ENCODE measurements at regions not wholly inside any gene's neighbourhood (a gene's known extent, or its start where the extent isn't known, plus 50 kb on each side); places are given as distances from the start of the nearest gene placed in this dataset.

DNA sequence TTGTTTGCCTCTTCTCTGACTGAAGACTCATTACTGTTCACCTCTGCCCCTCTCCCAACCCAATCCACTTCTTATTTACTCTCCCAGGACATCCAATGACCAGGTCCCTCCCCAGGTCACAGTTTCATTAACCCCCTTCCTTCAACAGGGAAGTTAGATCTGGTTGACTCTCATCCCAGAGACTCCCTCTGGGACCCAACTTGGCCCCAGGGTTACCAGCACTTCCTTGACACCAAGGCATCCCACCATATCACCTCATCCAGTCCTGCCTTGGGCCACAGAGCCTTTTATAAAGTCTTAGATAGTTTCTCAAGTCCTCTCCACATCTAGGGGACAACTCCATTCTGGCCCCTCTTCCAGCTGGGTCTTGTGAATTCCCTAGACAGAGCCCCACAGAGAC, 470.6 kb upstream of the TSHZ3 start (continued):
- TF ChIP-seq, protein P1, sequence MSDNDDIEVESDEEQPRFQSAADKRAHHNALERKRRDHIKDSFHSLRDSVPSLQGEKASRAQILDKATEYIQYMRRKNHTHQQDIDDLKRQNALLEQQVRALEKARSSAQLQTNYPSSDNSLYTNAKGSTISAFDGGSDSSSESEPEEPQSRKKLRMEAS (IDR thresholded peaks at IDR 0.05), result no peak
- TF ChIP-seq RAD21 (IDR thresholded peaks at IDR 0.05) (no peak), FOXA2 (IDR thresholded peaks at IDR 0.05) (no peak), SP1 (IDR thresholded peaks at IDR 0.05) (no peak)

DNA sequence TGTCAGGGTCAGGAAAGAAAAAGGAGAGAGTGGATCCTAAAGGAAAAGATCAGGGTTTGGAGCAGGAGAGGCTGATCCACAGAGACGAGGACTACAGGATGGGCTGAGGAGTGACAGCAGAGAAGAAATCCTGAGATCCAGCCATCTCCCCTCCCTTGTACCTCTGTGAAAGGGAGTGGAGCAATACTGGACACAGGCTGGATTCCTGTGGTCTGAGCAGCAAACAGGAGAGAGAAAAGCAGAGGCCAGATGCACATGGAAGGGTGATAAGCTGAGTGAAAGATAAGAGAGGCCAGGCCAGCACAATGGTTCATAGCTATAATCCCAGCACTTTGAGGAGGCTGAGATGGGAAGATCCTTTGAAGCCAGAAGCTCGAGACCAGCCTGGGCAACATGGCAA, 472.1 kb upstream of the TSHZ3 start:
- 50% methylated on average over 2 of the region's 2 CpGs for WGBS
- no peaks in the 10 kb centered on the region for H3K27me3 ChIP-seq (ENCODE audit: control insufficient read depth in 4 of 4, insufficient read depth in 4 of 4, low read length in 3 of 4)
- DNase-seq (ENCODE audit: low spot score), result peak; percentile 3
- H3K36me3 ChIP-seq (ENCODE audit: control insufficient read depth in 4 of 4, insufficient read depth in 3 of 4, low read depth in 1 of 4, low read length in 3 of 4), result no peaks in the 10 kb centered on the region
- TF ChIP-seq FOXA2 (IDR thresholded peaks at IDR 0.05) (no peak), TAF1 (conservative IDR thresholded peaks at IDR 0.05) (no peak)
- no peak overlapping the region for H3K4me3 ChIP-seq (ENCODE audit: low read depth in 1 of 3, low read length in 3 of 3)
- no peak overlapping the region for H3K27ac ChIP-seq (ENCODE audit: low read depth in 1 of 2, low read length in 2 of 2)
- no peaks in the 10 kb centered on the region for H3K4me1 ChIP-seq (ENCODE audit: control insufficient read depth in 4 of 4, insufficient read depth in 4 of 4, low read length in 3 of 4)
- H3K9me3 ChIP-seq (ENCODE audit: control insufficient read depth in 4 of 4, low read length in 3 of 4), result peaks cover 0 to 3% (median 0%) of the 10 kb centered on the region in 4 donors
- H3K9ac ChIP-seq (ENCODE audit: low read depth in 1 of 2, low read length in 2 of 2), result no peak overlapping the region

DNA sequence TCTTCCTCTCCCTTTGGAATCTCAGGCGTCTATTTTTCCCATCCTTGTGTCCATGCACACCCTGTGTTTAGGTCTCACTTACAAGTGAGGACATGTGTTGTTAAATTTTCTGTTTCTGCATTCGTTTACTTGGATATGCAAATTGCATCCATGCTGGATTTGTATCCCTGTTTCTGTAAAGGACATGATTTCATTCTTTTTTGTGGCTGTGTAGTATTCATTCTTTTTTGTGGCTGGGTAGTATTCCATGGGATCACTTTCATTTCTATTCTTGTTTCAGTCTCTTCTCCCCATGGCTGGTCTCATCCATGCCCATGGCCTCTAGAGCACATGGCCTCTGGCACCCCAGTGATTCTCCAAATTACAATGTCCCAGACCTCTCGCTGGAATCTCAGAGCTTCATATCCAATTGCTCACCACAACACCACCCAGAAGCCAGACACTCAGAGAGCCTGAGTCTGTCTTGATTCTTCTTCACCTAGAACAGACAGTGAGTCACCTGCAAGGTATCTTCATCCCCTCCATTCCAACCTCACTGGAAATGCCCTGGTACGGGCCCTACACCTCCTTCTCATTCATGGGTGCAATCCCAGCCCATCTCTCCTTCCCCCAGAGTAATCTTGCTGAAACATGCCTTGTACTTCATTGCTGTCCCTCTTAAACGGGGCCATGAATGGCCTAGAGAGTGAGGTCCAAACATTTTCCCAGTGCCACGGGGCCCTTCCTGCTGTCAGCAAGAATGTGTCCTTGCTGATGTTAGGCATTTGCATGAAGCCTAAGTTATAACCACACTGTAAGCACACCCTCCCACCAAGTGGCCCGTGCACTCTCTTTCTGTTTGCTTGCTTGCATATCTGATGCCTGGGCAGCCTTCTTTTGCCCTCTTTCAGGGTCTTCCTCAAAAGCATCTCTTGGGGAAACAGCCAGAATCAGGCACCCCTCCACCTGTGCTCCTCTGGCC, 476.2 kb upstream of the TSHZ3 start:
- H3K27ac ChIP-seq (ENCODE audit: low read depth in 1 of 2, low read length in 2 of 2), result no peak overlapping the region
- H3K27me3 ChIP-seq (ENCODE audit: control insufficient read depth in 4 of 4, insufficient read depth in 4 of 4, low read length in 3 of 4), result no peaks in the 10 kb centered on the region
- H3K4me1 ChIP-seq (ENCODE audit: control insufficient read depth in 4 of 4, insufficient read depth in 4 of 4, low read length in 3 of 4), result no peaks in the 10 kb centered on the region
- peaks cover 0 to 2% (median 0%) of the 10 kb centered on the region in 4 donors for H3K9me3 ChIP-seq (ENCODE audit: control insufficient read depth in 4 of 4, low read length in 3 of 4)
- no peaks in the 10 kb centered on the region for H3K36me3 ChIP-seq (ENCODE audit: control insufficient read depth in 4 of 4, insufficient read depth in 3 of 4, low read depth in 1 of 4, low read length in 3 of 4)
- DNase-seq (ENCODE audit: low spot score), result no peak
- no peak overlapping the region for H3K9ac ChIP-seq (ENCODE audit: low read depth in 1 of 2, low read length in 2 of 2)
- 64% methylated on average over 7 of the region's 7 CpGs for WGBS
- TF ChIP-seq, protein P2, sequence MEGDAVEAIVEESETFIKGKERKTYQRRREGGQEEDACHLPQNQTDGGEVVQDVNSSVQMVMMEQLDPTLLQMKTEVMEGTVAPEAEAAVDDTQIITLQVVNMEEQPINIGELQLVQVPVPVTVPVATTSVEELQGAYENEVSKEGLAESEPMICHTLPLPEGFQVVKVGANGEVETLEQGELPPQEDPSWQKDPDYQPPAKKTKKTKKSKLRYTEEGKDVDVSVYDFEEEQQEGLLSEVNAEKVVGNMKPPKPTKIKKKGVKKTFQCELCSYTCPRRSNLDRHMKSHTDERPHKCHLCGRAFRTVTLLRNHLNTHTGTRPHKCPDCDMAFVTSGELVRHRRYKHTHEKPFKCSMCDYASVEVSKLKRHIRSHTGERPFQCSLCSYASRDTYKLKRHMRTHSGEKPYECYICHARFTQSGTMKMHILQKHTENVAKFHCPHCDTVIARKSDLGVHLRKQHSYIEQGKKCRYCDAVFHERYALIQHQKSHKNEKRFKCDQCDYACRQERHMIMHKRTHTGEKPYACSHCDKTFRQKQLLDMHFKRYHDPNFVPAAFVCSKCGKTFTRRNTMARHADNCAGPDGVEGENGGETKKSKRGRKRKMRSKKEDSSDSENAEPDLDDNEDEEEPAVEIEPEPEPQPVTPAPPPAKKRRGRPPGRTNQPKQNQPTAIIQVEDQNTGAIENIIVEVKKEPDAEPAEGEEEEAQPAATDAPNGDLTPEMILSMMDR (IDR thresholded peaks at IDR 0.05; ENCODE audit: low read depth, low read length, missing input control), result no peak
- TF ChIP-seq ZBTB33 (IDR thresholded peaks at IDR 0.05) (no peak), YY1 (IDR thresholded peaks at IDR 0.05) (no peak), EGR1 (IDR thresholded peaks at IDR 0.05; ENCODE audit: low read depth in 2 of 2) (no peak), SP1 (IDR thresholded peaks at IDR 0.05) (no peak), HNF4G (IDR thresholded peaks at IDR 0.05) (no peak), TAF1 (conservative IDR thresholded peaks at IDR 0.05) (no peak), RXRA (IDR thresholded peaks at IDR 0.05) (no peak), FOXA2 (IDR thresholded peaks at IDR 0.05) (no peak)
- H3K4me3 ChIP-seq (ENCODE audit: low read depth in 1 of 3, low read length in 3 of 3), result no peak overlapping the region
